Neural crest cell (in vitro differentiated cells): ENCODE measurements at regions not wholly inside any gene's neighbourhood (a gene's known extent, or its start where the extent isn't known, plus 50 kb on each side); places are given as distances from the start of the nearest gene placed in this dataset.

Experiments used
- DNase-seq: peaks from one replicate; pipeline ENCODE4 v3.0.0; 2021; ENCODE audit warnings: low read depth, mixed read lengths, low spot score
- H3K27ac Mint-ChIP-seq: one replicate; pipeline ENCODE4 v1.8.0; 2021; ENCODE audit warnings: mild to moderate bottlenecking, mixed read lengths; ENCODE audit not compliant: unreplicated experiment
- H3K27me3 Mint-ChIP-seq: 2 replicates; pipeline ENCODE4 v1.8.0; 2021; ENCODE audit warnings: low read depth, mild to moderate bottlenecking, mixed read lengths
- H3K36me3 Mint-ChIP-seq: 2 replicates; pipeline ENCODE4 v1.8.0; 2021; ENCODE audit warnings: low read depth, mild to moderate bottlenecking, mixed read lengths
- H3K4me1 Mint-ChIP-seq: 2 replicates; pipeline ENCODE4 v1.8.0; 2021; ENCODE audit warnings: mixed read lengths
- H3K4me3 Mint-ChIP-seq: one replicate; pipeline ENCODE4 v1.8.0; 2021; ENCODE audit warnings: mild to moderate bottlenecking, mixed read lengths
- H3K9me3 Mint-ChIP-seq: 2 replicates; pipeline ENCODE4 v1.8.0; 2021; ENCODE audit warnings: mixed read lengths
- TF ChIP-seq, protein P1 (sequence below): fragments of 200-600 bp; sonication (generic); conservative IDR thresholded peaks from 2 replicates; pipeline ENCODE4 v1.5.0; 2021; ENCODE audit warnings: antibody characterized with exemption, mild to moderate bottlenecking

DNA sequence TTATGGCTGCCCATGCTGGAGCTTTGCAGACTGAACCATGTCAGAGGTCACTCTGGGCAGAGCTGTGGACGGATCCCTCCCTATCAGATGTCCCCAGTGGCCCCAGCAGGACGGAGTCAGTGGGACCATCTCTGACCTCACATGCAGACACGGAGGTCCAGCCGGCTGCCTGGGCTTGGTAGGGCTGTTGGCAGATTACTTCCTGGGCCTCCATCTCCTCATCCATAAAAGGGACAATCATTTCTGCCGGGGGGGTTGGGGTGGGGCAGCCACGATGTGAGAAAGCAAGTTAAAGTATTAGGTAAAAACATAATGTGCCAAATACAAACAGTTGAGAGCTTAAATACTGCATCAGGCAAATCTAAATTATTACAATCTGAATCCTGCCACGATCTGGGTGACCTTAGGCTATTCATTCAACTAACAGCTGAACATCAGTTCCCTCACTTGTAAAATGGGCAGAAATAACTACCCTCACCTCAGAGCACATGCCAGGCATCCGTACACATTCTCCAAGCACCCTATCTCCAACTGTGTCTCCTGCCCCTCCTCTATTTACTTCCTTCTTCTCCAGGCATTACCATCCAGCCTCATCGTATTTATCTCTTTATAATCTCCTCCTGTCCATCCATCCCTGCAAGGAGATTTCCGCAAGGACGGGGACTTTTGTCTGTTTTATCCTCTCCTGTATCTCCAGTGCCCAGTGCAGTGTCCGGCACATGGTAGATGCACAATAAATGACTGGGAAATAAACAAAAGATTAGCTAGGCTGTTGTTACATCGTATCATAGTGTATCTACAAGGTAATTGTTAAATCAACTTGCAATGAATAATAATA, 192.3 kb upstream of the FOXF1 start:
- no peak overlapping the region for H3K4me3 Mint-ChIP-seq
- peaks cover 7% of the 10 kb centered on the region for H3K4me1 Mint-ChIP-seq
- H3K27ac Mint-ChIP-seq = no peak overlapping the region
- TF ChIP-seq, protein P1, sequence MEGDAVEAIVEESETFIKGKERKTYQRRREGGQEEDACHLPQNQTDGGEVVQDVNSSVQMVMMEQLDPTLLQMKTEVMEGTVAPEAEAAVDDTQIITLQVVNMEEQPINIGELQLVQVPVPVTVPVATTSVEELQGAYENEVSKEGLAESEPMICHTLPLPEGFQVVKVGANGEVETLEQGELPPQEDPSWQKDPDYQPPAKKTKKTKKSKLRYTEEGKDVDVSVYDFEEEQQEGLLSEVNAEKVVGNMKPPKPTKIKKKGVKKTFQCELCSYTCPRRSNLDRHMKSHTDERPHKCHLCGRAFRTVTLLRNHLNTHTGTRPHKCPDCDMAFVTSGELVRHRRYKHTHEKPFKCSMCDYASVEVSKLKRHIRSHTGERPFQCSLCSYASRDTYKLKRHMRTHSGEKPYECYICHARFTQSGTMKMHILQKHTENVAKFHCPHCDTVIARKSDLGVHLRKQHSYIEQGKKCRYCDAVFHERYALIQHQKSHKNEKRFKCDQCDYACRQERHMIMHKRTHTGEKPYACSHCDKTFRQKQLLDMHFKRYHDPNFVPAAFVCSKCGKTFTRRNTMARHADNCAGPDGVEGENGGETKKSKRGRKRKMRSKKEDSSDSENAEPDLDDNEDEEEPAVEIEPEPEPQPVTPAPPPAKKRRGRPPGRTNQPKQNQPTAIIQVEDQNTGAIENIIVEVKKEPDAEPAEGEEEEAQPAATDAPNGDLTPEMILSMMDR = no peak
- no peaks in the 10 kb centered on the region for H3K36me3 Mint-ChIP-seq
- H3K27me3 Mint-ChIP-seq = peaks cover 39% of the 10 kb centered on the region
- no peak for DNase-seq
- no peaks in the 10 kb centered on the region for H3K9me3 Mint-ChIP-seq

DNA sequence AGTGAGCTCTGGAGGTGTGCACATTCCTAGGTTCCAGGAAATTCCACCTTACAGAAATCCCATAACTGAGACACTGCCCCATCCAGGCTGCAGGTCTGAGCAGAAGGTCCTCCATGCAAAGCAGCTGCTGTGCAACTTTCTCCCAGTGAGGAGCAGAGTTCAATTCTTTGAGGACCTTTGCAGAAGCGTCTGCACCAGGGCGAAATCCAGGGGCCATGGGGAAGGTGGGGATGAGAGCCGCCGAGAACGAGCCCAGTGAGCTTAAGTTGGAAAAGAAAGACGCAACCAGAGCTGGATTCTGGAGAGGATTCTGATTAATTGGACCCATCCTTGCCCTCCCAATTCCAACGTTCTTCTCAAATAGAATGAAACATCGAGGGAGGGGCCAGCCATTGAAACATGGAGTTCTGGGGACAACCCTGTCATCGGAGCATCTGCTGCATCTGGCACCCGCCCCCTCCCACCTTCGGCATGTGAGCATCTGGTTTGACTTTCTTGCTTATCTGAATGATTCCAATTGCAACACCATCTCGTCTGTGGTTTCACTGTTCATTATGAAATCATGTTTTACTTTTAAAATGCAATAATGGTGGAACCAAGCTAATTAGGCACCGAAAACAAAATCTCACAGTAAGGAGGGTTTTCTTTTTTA, 190.6 kb upstream of the FOXF1 start:
- Mint-ChIP-seq H3K4me3 (no peak overlapping the region), H3K27ac (no peak overlapping the region), H3K27me3 (peaks cover 36% of the 10 kb centered on the region), H3K36me3 (no peaks in the 10 kb centered on the region), H3K9me3 (no peaks in the 10 kb centered on the region), H3K4me1 (peaks cover 7% of the 10 kb centered on the region)
- no peak for DNase-seq
- TF ChIP-seq, protein P1 = no peak

DNA sequence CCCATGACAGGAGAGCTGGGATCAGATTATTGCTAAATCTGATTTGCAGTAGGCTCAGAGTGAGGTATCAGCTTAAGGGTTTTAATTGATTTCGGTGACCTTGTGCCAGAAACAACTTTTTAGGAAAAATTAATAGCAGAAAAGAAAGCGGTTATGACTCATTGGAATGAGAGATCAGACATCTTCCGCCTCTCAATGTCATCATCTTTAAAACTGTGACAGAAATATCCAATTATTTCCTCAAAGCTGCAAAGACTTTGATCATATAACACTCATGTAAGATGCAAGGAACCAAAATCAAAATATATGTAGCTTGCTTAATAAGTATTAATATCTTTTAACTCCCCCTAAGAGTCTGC, 190.1 kb upstream of the FOXF1 start:
- no peak overlapping the region for H3K27ac Mint-ChIP-seq
- TF ChIP-seq, protein P1 = no peak
- no peak overlapping the region for H3K4me3 Mint-ChIP-seq
- DNase-seq = no peak
- peaks cover 36% of the 10 kb centered on the region for H3K27me3 Mint-ChIP-seq
- H3K4me1 Mint-ChIP-seq = peaks cover 7% of the 10 kb centered on the region
- H3K9me3 Mint-ChIP-seq = no peaks in the 10 kb centered on the region
- no peaks in the 10 kb centered on the region for H3K36me3 Mint-ChIP-seq

DNA sequence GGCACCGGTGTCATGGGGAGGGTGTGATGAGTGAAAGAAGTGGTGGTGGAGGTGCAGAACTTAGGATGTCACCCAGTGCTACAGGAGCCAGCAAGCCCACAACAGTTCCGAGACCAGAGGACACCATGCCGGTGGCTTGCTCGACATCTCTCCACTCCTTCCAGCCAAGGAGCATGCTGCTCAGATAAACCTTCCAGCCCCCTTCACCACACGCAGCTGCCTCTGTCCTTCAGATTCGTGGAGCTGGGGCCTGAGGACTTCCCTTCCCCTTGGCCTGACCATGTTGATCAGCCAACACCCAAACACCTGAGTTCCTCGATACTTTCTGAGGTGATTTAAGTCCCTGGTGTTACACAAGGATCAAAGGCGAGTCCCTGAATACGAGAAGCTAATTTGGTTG, 188.8 kb upstream of the FOXF1 start:
- no peak for DNase-seq
- peaks cover 34% of the 10 kb centered on the region for H3K27me3 Mint-ChIP-seq
- TF ChIP-seq, protein P1 = no peak
- H3K4me3 Mint-ChIP-seq = no peak overlapping the region
- H3K27ac Mint-ChIP-seq = no peak overlapping the region
- peaks cover 7% of the 10 kb centered on the region for H3K4me1 Mint-ChIP-seq
- no peaks in the 10 kb centered on the region for H3K36me3 Mint-ChIP-seq
- peaks cover 3% of the 10 kb centered on the region for H3K9me3 Mint-ChIP-seq

DNA sequence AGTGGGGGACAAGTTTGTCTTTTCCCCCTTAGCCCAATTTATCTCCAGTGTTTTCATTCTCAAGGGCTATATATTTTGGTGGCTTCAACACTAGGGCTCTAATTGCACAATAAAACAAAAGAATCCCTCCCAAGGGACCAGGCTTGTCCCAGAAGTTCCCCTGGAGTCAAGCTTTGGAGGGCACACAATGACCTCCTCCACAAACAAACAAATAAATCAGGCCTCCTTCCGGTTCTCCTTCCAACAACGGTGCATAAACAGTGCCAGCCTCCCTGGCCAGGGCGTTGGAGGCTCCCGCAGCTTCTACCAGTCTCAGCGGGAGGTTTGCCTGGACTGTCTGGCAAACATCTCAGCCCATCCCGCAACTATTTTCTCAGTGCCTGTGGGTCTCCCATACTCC, 188.0 kb upstream of the FOXF1 start:
- Mint-ChIP-seq H3K27ac (no peak overlapping the region), H3K4me1 (peaks cover 7% of the 10 kb centered on the region), H3K9me3 (peaks cover 3% of the 10 kb centered on the region), H3K4me3 (no peak overlapping the region), H3K27me3 (peaks cover 38% of the 10 kb centered on the region), H3K36me3 (no peaks in the 10 kb centered on the region)
- TF ChIP-seq, protein P1 = no peak
- DNase-seq = no peak
